ENCODE measurements at regions not wholly inside any gene's neighbourhood (a gene's known extent, or its start where the extent isn't known, plus 50 kb on each side); places are given as distances from the start of the nearest gene placed in this dataset.

- peak; percentile 17 for DNase-seq
These were observed 479.7 kb upstream of the ID2 start for GRCh38 chr2:8202132-8202531.

GRCh38 chr2:8203364-8203763, 478.5 kb upstream of the ID2 start:
- DNase-seq: no peak

DNA sequence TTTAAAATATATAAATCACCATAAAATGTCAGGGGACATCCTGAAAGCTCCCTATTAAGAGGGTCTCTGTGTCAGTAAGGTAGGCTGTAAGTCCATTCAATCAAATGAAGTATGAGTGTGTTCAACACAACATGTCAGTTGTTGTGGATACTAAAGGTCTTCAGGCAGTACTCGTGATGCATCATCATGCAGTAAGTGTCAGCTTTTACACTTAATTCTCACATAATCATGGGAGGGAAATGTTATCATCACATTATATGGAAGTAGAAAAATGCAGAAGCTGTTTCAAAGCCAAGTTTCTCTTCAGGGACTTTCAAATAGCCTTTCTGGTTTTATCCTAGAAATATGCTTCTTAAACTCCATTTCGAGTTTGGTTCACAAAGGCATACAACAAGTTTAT, 477.1 kb upstream of the ID2 start:
- DNase-seq: no peak

DNA sequence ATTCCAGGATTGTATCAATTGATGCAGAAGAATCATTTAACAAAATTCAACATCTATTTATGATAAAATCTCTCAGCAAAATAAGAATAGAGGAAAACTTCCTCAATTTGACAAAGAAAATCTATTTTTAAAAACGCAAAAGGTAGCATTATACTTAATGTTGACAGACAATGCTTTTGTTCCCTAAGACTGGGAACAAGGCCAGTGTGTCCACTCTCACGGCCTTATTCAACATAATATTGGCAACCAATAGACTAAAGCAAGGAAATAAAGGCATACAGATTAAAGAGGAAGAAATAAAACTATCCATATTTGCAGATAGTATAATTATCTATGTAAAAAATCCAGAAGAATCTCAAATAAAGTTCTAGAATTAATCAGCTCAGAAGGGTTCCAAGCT, 472.4 kb upstream of the ID2 start:
- DNase-seq: no peak

DNA sequence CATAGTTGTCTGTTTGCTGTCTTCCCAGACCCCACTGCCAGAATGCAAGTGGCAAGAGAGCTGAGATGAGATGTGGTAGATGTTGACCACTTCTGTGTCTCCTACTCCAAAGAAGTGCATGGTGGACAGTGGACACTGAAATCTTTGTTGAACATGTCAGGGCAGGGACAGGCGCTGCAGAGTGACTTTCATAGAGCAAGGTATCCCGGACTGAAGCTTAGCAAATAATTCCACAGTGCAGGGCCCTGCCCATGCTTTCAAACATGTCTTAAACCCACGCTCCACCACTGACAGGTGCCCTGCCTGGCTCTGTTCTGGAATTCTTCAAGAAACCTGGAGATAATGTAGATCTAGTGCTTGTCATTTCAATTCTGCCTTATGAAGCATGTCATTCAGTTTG, 470.5 kb upstream of the ID2 start:
- DNase-seq: no peak

DNA sequence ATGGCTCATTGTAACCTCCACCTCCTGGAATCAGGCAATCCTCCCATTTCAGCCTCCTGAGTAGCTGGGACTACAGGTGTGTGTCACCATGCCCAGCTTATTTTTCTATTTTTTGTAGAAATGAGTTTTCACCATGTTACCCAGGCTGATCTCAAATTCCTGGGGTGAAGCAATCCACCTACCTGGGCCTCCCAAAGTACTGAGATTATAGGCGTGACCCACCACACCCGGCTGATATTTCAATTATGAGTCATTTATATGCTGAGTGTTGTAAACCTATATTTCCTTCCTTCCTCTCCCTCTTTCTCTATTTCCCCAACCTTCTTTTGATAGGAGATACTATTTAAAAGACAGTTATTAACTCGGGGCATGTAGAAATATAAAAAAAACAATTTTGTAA, 469.6 kb upstream of the ID2 start:
- no peak for DNase-seq

DNA sequence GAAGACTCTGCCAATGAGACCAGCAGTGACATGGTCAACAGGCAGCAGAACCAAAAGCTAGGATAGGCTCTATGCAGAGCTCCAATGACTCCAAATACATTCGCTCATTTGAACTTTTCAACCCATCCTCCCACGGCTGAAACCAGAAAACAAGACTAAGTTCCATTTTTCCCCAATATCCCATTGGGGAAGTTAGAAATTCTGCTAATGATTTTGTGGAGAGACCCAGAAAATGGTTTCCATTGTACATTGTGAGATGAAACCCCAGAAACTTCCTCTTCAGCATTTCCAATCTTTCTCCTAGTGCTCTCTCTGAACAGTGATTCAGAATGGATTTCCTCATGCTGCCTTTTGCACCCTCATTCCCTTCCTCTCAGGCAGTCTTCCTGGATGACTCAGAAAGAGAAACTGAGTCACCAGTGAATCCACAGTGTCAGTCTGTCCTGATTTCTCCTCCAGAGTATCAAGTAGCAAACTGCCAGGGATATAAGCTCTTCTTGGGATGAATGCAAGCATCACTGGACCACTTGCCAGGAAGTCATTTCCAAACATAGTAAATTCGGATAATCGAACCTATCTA, 467.7 kb upstream of the ID2 start:
- DNase-seq: no peak

- no peak for DNase-seq
These were observed 466.5 kb upstream of the ID2 start for GRCh38 chr2:8215159-8215863.

DNA sequence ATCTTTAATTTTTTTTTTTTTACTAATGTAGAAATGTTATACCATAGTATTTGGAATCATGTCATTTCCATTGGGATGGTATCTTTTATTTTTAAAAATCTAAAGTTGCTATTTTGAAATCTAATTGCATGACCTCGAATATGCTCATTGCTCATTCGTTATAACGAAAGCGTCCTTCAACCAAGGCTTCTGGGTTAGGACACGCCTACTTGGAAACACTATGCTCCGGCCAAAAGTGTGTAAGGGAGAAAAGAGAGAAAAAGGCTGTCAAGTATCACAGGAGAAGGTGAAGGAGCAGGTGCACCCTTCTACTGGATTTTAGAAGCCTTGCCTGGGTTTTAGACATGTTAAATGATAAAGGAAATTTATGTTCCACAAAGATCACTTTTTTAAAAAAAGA, 465.9 kb upstream of the ID2 start:
- DNase-seq: no peak

GRCh38 chr2:8216397-8216796, 465.5 kb upstream of the ID2 start:
- DNase-seq: no peak

GRCh38 chr2:8217468-8218030, 464.3 kb upstream of the ID2 start:
- no peak for DNase-seq

DNA sequence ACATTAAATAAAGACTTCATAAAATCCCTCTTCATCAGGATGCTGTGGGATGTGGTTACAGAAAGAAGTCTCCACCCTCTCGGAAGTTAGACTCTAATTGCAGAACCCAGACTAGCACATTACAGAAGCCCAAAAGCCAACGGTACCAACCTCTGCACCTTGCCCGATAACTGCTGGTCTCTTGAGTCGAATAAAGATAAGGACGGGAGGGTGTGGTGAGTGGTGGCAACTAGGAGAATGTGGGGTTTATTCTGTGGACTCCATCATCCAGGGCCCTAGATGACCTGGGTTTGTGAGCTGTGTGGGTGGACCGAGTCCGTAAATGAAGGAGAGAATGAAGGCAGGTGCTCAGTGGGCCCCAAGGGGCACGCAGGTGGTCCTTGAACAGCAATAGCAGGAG, 462.8 kb upstream of the ID2 start:
- no peak for DNase-seq

- DNase-seq: no peak
These were observed 462.1 kb upstream of the ID2 start for GRCh38 chr2:8219631-8220355.

DNA sequence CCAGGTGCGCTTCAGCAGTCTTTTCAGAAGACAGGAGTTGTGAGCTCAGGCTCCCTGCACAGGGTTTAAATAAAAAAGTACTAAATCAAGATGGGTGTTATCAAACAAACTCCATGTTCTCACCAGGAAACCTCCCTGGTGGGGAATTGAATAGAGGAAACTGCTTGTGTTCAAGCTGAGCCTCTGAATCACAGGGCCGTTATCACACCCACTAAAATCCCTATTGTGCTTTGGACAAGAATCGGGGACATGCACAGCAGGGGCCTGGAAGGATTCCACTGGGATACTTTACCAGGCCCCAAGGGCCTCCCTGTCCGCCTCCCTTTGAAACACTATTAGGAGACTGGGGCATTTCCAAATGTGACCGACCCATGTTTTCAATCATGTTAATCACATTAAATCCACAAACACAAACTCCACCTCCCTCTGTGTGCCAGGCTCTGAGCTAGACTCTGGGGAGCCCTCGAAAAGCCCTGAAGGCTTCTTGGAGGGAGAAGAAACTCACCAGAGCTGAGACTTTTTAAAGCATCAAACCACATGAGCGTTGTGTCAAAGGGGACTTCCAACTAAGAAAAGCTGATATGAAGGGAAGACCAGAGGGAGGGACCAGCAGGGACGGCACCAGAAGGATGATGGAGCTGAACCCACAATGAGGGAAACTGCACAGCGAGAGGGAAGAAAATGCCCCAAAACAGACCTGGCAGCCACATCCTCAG, 458.7 kb upstream of the ID2 start:
- peak; percentile 28 for DNase-seq

- no peak for DNase-seq
These were observed 458.0 kb upstream of the ID2 start for GRCh38 chr2:8223695-8224346.

DNA sequence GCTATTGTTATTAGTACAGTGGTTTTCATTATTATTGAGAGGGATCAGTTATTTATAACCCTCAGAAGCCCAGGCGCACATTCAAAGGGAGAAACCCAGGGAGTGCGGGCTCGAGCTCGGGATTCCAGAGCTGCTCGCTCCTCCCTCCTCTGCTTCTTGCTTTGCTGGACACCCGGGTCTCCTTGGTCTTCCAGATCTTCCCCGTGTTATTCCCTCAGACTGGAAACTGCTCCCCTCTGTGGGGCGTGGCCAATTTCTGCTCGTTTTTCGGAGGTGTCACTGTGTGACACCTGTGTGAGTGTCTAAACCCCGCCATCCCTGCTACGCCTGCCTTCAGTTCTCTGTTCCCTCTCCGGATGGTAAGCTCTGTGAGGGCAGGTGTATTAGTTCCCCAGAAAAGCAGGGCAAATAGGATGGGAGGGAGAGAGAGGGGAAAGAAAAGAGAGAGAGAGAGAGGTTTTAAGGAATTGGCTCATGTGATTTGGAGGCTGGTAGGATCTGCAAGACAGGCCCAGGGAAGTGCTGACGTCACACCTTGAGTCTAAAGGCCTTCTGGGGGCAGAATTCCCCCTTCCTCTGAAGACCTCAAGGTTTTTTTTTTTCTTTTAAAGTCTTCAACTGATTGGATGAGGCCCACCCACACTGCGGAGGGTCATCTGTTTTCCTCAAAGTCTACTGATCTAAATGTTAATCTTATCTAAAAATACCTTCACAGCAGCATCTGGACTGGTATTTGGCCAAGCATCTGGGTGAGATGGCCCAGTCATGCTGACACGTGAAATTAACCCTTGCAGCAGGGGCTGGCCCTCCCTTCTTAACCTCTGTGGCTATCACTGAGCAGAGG, 457.3 kb upstream of the ID2 start:
- DNase-seq: no peak

DNA sequence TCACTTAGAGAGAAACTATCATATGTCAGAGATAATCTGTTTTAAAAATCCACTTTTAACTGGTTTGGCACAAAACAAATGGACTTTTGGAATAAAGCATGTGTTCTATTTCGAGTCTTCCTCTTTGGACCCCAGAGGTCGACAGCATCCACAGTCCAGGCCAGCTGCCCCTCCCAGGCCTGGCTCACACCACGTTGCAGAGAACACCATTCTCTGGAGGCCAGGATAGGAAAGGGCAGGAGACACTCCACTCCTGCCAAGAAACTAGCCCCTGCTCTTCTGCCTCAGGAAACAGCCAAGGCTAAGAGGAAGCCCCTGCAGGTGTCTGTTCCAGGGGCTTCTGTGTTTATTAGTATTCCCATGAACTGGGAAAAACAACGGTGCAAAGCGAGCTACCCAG, 456.6 kb upstream of the ID2 start:
- no peak for DNase-seq

- DNase-seq: no peak
These were observed 456.1 kb upstream of the ID2 start for GRCh38 chr2:8225798-8226197.

DNA sequence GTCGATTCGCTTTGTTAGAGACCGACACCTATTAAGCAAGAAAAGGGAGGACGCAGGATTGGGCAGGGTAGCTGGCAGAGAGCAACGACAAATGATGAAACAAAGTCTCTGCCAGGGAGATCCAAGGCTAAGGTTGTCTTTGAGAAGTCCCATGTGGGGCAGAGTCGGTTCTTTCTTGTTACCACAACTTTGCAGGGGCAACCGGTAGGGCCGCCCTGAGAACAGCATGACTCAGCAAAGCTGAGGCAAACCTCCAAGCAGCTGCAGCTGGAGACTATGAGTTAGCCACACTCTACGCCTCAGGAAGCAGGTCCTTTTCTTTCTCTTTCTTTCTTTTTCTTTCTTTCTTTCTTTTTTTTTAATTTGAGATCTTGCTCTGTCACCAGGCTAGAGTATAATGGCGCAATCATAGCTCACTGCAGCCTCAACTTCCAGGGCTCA, 452.3 kb upstream of the ID2 start:
- no peak for DNase-seq

DNA sequence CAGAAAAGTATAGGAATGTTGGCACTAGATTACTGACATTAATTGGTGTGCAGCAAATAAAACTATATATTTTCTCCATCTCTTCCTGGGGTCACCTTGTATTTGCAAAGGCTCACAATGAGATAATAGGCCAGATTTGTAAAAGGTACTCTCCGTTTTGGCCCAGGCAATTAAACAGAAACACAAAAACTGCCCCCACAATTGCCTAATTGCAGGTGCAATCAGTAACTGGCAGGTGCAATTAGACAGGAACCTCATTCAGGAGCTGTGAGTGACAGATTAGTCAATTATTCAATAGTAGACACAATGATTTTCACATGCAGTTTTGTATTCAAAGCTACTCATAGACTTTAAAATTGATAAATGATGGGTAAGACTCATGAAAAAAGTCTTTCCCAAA, 451.4 kb upstream of the ID2 start:
- peak; percentile 67 for DNase-seq

- no peak for DNase-seq
These were observed 450.0 kb upstream of the ID2 start for GRCh38 chr2:8231902-8232301.

- DNase-seq: no peak
These were observed 449.0 kb upstream of the ID2 start for GRCh38 chr2:8232871-8233270.
